ENCODE measurements at regions not wholly inside any gene's neighbourhood (a gene's known extent, or its start where the extent isn't known, plus 50 kb on each side); places are given as distances from the start of the nearest gene placed in this dataset.

- 38 to 40% methylated on average over 3 of the region's 3 CpGs for WGBS, 2 donors
- intact Hi-C loops (cut with DNase I; ENCODE audit: low total_unique reads) = no loop called here
- TF ChIP-seq CTCF (IDR thresholded peaks at IDR 0.05) = no peak
- no peak for TF ChIP-seq POLR2A (IDR thresholded peaks at IDR 0.05)
- no peak overlapping the region for H3K4me3 ChIP-seq (ENCODE audit: low read depth, poor library complexity, severe bottlenecking)
- DNase-seq (ENCODE audit: low spot score in 2 of 2) = no peak
Observed at GRCh38 chr7:124536156-124536762, 229.3 kb downstream of the GPR37 start.

- intact Hi-C loops (cut with DNase I; ENCODE audit: low total_unique reads) = no loop called here
- no peak for TF ChIP-seq POLR2A (IDR thresholded peaks at IDR 0.05)
Observed at GRCh38 chr7:124532166-124532565, 233.4 kb downstream of the GPR37 start.

GRCh38 chr7:124516911-124517310 lies 248.7 kb downstream of the GPR37 start:
- intact Hi-C loops (cut with DNase I; ENCODE audit: low total_unique reads) = no loop called here
- TF ChIP-seq POLR2A (IDR thresholded peaks at IDR 0.05) (no peak), CTCF (IDR thresholded peaks at IDR 0.05) (no peak)
- DNase-seq (ENCODE audit: low spot score in 2 of 2) = no peak
- H3K4me3 ChIP-seq (ENCODE audit: low read depth, poor library complexity, severe bottlenecking) = no peak overlapping the region

More at GRCh38 chr7:124532166-124532565, 233.4 kb downstream of the GPR37 start:
- no peak overlapping the region for H3K4me3 ChIP-seq (ENCODE audit: low read depth, poor library complexity, severe bottlenecking)
- DNase-seq (ENCODE audit: low spot score in 2 of 2) = no peak

GRCh38 chr7:124515106-124515830 lies 250.3 kb downstream of the GPR37 start:
- intact Hi-C loops (cut with DNase I; ENCODE audit: low total_unique reads) = no loop called here

GRCh38 chr7:124514471-124514870 lies 251.1 kb downstream of the GPR37 start:
- intact Hi-C loops (cut with DNase I; ENCODE audit: low total_unique reads) = no loop called here
- no peak for TF ChIP-seq POLR2A (IDR thresholded peaks at IDR 0.05)
- no peak for TF ChIP-seq CTCF (IDR thresholded peaks at IDR 0.05)
- H3K4me3 ChIP-seq (ENCODE audit: low read depth, poor library complexity, severe bottlenecking) = no peak overlapping the region
- 55 to 76% methylated on average over 2 of the region's 2 CpGs for WGBS, 2 donors
- no peak for DNase-seq (ENCODE audit: low spot score in 2 of 2)

More at GRCh38 chr7:124515106-124515830, 250.3 kb downstream of the GPR37 start:
- DNase-seq (ENCODE audit: low spot score in 2 of 2) = no peak
- 51 to 58% methylated on average over 4 of the region's 4 CpGs for WGBS, 2 donors
- H3K4me3 ChIP-seq (ENCODE audit: low read depth, poor library complexity, severe bottlenecking) = no peak overlapping the region
- no peak for TF ChIP-seq POLR2A (IDR thresholded peaks at IDR 0.05)
- TF ChIP-seq CTCF (IDR thresholded peaks at IDR 0.05) = no peak

GRCh38 chr7:124497176-124497575 lies 268.4 kb downstream of the GPR37 start:
- WGBS, 2 donors = 40 to 46% methylated on average over 3 of the region's 3 CpGs
- DNase-seq (ENCODE audit: low spot score in 2 of 2) = no peak
- H3K4me3 ChIP-seq (ENCODE audit: low read depth, poor library complexity, severe bottlenecking) = no peak overlapping the region
- TF ChIP-seq POLR2A (IDR thresholded peaks at IDR 0.05) (no peak), CTCF (IDR thresholded peaks at IDR 0.05) (no peak)
- intact Hi-C loops (cut with DNase I; ENCODE audit: low total_unique reads) = no loop called here

All from lower leg skin (tissue), 4 donors.